IMR-90 (cell line): ENCODE measurements at regions not wholly inside any gene's neighbourhood (a gene's known extent, or its start where the extent isn't known, plus 50 kb on each side); places are given as distances from the start of the nearest gene placed in this dataset.

ENCODE experiments used
- MAZ ChIP-seq: IDR thresholded peaks from 2 replicates; pipeline ENCODE4 v1.6.1; 2012; ENCODE audit warnings: low read depth, mild to moderate bottlenecking, low read length, improper control_type of control experiment, moderate library complexity, borderline replicate concordance
- MXI1 ChIP-seq: IDR thresholded peaks from 2 replicates; pipeline ENCODE4 v1.6.1; 2012; ENCODE audit warnings: low read depth, mild to moderate bottlenecking, low read length, moderate library complexity, borderline replicate concordance
- POLR2A ChIP-seq: IDR thresholded peaks from 2 replicates; pipeline ENCODE4 v1.6.1; 2012; ENCODE audit warnings: mild to moderate bottlenecking, low read depth, low read length
- TF ChIP-seq, protein P1 (sequence below): conservative IDR thresholded peaks from 2 replicates; pipeline ENCODE4 v1.5.1; 2012; ENCODE audit warnings: mild to moderate bottlenecking, low read depth, low read length, improper control_type of control experiment
- TF ChIP-seq, protein P2 (sequence below): fragments of 150-350 bp; IDR thresholded peaks from 2 replicates; pipeline ENCODE4 v1.6.1; 2017; ENCODE audit warnings: mild to moderate bottlenecking, antibody characterized with exemption, low read length, low read depth

DNA sequence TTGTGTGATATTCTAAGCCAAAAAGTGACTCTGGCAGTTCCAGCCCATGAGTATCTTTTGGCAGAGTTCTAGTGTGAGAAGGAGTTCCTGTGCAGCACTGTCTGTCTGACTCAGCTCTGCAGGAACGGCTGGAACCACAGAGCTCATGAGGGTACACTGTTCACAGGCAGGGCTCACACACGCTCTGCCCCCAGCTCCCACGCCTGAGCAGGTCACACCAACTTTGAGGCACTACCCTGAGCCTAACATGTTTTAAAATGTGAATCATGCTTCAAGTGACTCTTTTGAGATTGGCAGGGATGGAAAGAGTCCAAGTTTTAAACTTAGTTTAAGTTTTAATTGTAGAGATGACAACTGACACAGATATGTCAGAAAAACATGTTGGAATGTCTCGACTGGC lies 1203.3 kb downstream of the UQCRFS1 start:
- TF ChIP-seq POLR2A = no peak
- TF ChIP-seq, protein P1, sequence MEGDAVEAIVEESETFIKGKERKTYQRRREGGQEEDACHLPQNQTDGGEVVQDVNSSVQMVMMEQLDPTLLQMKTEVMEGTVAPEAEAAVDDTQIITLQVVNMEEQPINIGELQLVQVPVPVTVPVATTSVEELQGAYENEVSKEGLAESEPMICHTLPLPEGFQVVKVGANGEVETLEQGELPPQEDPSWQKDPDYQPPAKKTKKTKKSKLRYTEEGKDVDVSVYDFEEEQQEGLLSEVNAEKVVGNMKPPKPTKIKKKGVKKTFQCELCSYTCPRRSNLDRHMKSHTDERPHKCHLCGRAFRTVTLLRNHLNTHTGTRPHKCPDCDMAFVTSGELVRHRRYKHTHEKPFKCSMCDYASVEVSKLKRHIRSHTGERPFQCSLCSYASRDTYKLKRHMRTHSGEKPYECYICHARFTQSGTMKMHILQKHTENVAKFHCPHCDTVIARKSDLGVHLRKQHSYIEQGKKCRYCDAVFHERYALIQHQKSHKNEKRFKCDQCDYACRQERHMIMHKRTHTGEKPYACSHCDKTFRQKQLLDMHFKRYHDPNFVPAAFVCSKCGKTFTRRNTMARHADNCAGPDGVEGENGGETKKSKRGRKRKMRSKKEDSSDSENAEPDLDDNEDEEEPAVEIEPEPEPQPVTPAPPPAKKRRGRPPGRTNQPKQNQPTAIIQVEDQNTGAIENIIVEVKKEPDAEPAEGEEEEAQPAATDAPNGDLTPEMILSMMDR = no peak
- no peak for TF ChIP-seq MAZ
- TF ChIP-seq, protein P2, sequence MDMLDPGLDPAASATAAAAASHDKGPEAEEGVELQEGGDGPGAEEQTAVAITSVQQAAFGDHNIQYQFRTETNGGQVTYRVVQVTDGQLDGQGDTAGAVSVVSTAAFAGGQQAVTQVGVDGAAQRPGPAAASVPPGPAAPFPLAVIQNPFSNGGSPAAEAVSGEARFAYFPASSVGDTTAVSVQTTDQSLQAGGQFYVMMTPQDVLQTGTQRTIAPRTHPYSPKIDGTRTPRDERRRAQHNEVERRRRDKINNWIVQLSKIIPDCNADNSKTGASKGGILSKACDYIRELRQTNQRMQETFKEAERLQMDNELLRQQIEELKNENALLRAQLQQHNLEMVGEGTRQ = no peak
- TF ChIP-seq MXI1 = no peak
